Testis (tissue), 2 donors: ENCODE measurements at regions not wholly inside any gene's neighbourhood (a gene's known extent, or its start where the extent isn't known, plus 50 kb on each side); places are given as distances from the start of the nearest gene placed in this dataset.

Source experiments
- DNase-seq: peaks from one replicate; pipeline ENCODE4 v3.0.0-alpha.2; 2019
- H3K27ac ChIP-seq, 2 donors: fragments of 200-600 bp; sonication (generic); one replicate each; pipeline ENCODE4 v1.5.1; 2019
- H3K27me3 ChIP-seq: fragments of 200-600 bp; sonication (generic); one replicate; pipeline ENCODE4 v1.5.1; 2019
- H3K36me3 ChIP-seq: fragments of 200-600 bp; sonication (generic); one replicate; pipeline ENCODE4 v1.5.1; 2017; ENCODE audit warnings: low read depth; ENCODE audit errors: missing control alignments
- H3K4me1 ChIP-seq: fragments of 200-600 bp; sonication (generic); one replicate; pipeline ENCODE4 v1.5.1; 2019
- H3K4me3 ChIP-seq, 2 donors: fragments of 200-600 bp; sonication (generic); one replicate each; pipeline ENCODE4 v1.5.1; 2017 to 2019
- H3K9me3 ChIP-seq: fragments of 200-600 bp; sonication (generic); one replicate; pipeline ENCODE4 v1.5.1; 2017
- POLR2A ChIP-seq: fragments of 450-650 bp; IDR thresholded peaks from one replicate; pipeline ENCODE4 v1.6.1; 2017; ENCODE audit warnings: antibody characterized with exemption, mild to moderate bottlenecking, moderate library complexity
- WGBS, 2 donors: methylation state at CpG; one replicate each; pipeline ENCODE4 v1.1.5; 2018; 5-methylcytosine and 5-hydroxymethylcytosine counted together
- intact Hi-C: fragments of 100-400 bp; cut with DNase I; formaldehyde crosslinking; loops from one replicate; pipeline ENCODE4 v1.15.1; 2023; ENCODE audit warnings: low total_unique reads
- TF ChIP-seq, protein P1 (sequence below), 3 experiments: fragments of 450-650 bp in 2 of 3; fragments of 200-600 bp in 1 of 3; sonication (generic) in 1 of 3; IDR thresholded peaks; one replicate each; pipeline ENCODE4 v1.5.1; 2016 to 2019; ENCODE audit warnings: antibody characterized with exemption in 3 of 3, mild to moderate bottlenecking in 2 of 3, moderate library complexity in 1 of 3

DNA sequence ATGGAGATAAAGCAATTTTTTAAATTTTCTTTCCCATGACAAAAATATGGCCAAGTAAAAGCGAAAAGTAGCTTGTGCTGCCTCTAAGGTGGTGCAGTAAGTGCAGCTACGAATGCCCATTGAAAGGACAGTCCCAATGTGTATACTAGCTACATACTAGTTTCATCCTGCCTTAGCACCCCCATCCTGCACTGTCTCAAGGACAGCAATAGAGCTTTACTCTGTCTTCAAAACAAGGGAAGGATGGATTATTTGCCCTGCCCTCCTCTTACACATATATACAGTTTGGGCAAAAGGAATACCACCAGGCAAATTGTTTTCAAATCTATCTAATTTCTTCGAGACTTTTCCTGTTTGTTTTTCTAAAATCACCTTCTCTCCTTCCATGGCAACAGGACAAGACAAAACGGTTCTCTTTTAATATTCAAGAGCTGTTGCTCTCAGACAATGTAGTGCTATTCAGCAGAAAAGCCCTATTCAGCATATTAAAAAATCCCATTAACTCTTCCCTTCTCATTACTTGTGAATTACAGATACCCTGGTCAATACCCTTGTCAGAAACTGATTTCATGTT is 75.1 kb upstream of the SLC7A11 start:
- Histone ChIP-seq H3K36me3 (no peaks in the 10 kb centered on the region), H3K9me3 (no peaks in the 10 kb centered on the region), H3K27me3 (no peaks in the 10 kb centered on the region), H3K4me3 (no peak overlapping the region), H3K4me1 (no peaks in the 10 kb centered on the region), H3K27ac (no peak overlapping the region)
- TF ChIP-seq, protein P1, sequence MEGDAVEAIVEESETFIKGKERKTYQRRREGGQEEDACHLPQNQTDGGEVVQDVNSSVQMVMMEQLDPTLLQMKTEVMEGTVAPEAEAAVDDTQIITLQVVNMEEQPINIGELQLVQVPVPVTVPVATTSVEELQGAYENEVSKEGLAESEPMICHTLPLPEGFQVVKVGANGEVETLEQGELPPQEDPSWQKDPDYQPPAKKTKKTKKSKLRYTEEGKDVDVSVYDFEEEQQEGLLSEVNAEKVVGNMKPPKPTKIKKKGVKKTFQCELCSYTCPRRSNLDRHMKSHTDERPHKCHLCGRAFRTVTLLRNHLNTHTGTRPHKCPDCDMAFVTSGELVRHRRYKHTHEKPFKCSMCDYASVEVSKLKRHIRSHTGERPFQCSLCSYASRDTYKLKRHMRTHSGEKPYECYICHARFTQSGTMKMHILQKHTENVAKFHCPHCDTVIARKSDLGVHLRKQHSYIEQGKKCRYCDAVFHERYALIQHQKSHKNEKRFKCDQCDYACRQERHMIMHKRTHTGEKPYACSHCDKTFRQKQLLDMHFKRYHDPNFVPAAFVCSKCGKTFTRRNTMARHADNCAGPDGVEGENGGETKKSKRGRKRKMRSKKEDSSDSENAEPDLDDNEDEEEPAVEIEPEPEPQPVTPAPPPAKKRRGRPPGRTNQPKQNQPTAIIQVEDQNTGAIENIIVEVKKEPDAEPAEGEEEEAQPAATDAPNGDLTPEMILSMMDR (IDR thresholded peaks at IDR 0.05) = no peak
- no peak for TF ChIP-seq POLR2A
- WGBS, 2 donors = 61 to 70% methylated on average over 4 of the region's 4 CpGs
- no peak for DNase-seq
- intact Hi-C loops = no loop called here

DNA sequence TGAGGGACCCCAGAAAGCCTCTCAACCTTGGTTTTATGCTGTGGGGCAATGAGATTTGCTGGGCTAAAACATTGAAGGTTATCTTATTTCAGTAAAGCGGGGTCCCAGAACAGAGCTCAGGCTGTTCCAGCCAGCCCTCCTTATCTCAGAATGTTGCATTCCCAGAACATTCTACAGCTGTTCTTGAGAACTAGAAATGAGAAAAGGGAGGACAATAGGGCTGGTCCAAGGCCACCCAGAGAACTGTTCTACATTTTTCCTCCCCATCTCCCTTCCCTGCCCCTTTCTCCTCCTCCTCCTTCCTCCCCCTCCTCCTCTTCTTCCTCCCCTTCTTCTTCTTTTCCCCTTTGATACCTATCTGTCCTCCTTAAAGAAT is 70.4 kb upstream of the SLC7A11 start:
- 41 to 44% methylated on average over 1 of the region's 1 CpG for WGBS, 2 donors
- peak; percentile 76 for DNase-seq

DNA sequence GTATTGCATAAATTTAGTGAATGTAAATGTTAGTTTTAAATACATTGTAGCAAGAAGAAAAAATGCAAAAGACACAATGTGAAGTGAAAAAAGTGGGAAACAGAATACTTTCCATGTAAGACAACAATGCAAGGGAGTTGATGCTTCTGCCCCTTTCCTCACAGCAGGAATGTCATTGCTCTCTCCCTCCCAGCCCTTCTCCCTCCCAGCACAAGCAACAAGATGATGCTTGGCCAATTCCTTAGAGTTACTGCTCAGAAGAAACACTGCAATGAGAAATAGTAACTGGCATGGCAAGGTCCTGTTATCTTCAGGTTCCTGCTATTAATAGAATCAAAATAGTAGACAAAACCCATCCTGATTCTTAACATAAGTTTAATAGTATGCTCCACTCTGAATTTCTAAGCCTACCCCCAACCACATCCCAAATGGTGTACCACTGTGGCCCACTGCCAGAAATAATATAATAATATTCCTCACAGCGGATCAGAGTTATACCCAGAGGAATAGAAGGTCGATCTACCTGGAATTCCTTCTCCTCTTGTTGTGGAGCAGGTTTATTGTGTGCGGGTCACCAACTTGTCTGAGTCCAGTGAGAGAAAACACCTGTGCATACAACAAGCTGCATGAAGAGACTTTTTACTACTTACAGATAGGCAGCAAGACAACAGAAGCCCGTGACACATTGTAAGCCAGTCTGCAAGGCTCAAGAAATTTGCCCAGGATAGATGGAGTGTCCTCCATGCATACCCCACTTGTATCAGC is 69.8 kb upstream of the SLC7A11 start:
- Histone ChIP-seq H3K4me1 (no peaks in the 10 kb centered on the region), H3K27ac (peak overlapping the region; percentile 41 to 63), H3K36me3 (no peaks in the 10 kb centered on the region), H3K27me3 (no peaks in the 10 kb centered on the region), H3K9me3 (no peaks in the 10 kb centered on the region), H3K4me3 (no peak overlapping the region)
- no peak for DNase-seq
- intact Hi-C loops = no loop called here
- WGBS, 2 donors = 34 to 55% methylated on average over 4 of the region's 4 CpGs
- TF ChIP-seq, protein P1 (IDR thresholded peaks at IDR 0.05) = no peak
- TF ChIP-seq POLR2A = no peak

More for the DNA sequence above, 70.4 kb upstream of the SLC7A11 start:
- Histone ChIP-seq H3K27ac (peak overlapping the region; percentile 41 to 72), H3K9me3 (no peaks in the 10 kb centered on the region), H3K4me3 (no peak overlapping the region), H3K36me3 (no peaks in the 10 kb centered on the region), H3K4me1 (no peaks in the 10 kb centered on the region), H3K27me3 (no peaks in the 10 kb centered on the region)
- TF ChIP-seq, protein P1 (IDR thresholded peaks at IDR 0.05) = no peak
- no peak for TF ChIP-seq POLR2A
- intact Hi-C loops = no loop called here

DNA sequence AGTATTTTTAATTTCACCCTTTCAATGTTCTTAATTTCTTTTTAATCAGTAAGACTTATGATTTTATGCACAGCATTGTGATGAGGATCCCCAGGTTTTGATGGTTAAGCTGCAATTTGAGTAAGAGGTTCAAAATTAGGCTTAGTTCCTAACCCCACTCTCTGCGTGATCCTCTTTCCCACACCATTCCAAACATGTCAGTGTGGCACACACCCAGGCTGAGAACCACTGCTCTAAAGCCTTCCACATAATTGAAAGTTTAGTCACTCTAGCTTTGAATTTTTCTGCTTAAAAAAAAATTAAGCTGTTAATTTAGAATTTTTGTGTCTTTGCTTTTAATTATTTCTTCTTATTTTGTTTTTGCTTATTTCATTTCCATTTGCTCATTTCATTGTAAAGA is 68.8 kb upstream of the SLC7A11 start:
- Histone ChIP-seq H3K27me3 (no peaks in the 10 kb centered on the region), H3K27ac (peak overlapping the region; percentile 1 to 63), H3K9me3 (no peaks in the 10 kb centered on the region), H3K36me3 (no peaks in the 10 kb centered on the region), H3K4me3 (no peak overlapping the region), H3K4me1 (no peaks in the 10 kb centered on the region)
- no peak for DNase-seq
- intact Hi-C loops = no loop called here
- no peak for TF ChIP-seq POLR2A
- TF ChIP-seq, protein P1 (IDR thresholded peaks at IDR 0.05) = no peak
- WGBS, 2 donors = 68 to 82% methylated on average over 1 of the region's 1 CpG

DNA sequence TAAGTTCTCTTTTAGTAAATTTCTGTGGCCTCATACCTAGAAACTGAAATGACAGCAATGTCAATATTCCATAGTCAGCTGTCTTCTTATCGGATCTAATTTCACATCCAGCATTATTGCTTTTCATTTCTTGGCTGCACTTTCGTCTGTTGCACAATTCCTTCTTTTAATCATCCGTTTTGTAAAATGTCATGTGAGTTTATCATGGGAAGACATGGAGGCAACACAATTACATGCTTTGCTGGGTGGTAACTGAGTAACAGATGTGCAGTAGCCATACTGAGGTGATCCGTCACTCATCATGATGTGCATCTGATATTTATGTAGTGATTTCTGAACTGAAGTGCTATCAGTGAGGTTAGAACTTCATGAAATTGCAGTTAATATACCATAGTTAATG is 68.3 kb upstream of the SLC7A11 start:
- Histone ChIP-seq H3K4me3 (no peak overlapping the region), H3K9me3 (no peaks in the 10 kb centered on the region), H3K36me3 (no peaks in the 10 kb centered on the region), H3K27ac (peak overlapping the region in 1 of 2 donors; percentile 1), H3K27me3 (no peaks in the 10 kb centered on the region), H3K4me1 (no peaks in the 10 kb centered on the region)
- intact Hi-C loops = no loop called here
- TF ChIP-seq POLR2A = no peak
- TF ChIP-seq, protein P1 (IDR thresholded peaks at IDR 0.05) = no peak
- no peak for DNase-seq
- WGBS, 2 donors = 71 to 89% methylated on average over 4 of the region's 4 CpGs
